ENCODE measurements at regions not wholly inside any gene's neighbourhood (a gene's known extent, or its start where the extent isn't known, plus 50 kb on each side); places are given as distances from the start of the nearest gene placed in this dataset.

- peaks cover 4% of the 10 kb centered on the region for H3K4me1 ChIP-seq (ENCODE audit: insufficient read depth, low read length)
- no peaks in the 10 kb centered on the region for H3K9me3 ChIP-seq (ENCODE audit: low read length)
- no peaks in the 10 kb centered on the region for H3K27me3 ChIP-seq (ENCODE audit: insufficient read depth, low read length)
- H2AFZ ChIP-seq (ENCODE audit: low read depth, low read length), result no peak overlapping the region
- no peaks in the 10 kb centered on the region for H3K36me3 ChIP-seq (ENCODE audit: insufficient read depth, low read length)
- H3K4me3 ChIP-seq (ENCODE audit: low read length), result no peak overlapping the region
Measured at GRCh38 chr12:98402091-98402490, 113.3 kb upstream of the TMPO start.

- H3K4me3 ChIP-seq (ENCODE audit: low read length), result no peak overlapping the region
- H3K4me1 ChIP-seq (ENCODE audit: insufficient read depth, low read length), result peaks cover 3% of the 10 kb centered on the region
- no peak overlapping the region for H2AFZ ChIP-seq (ENCODE audit: low read depth, low read length)
- H3K9me3 ChIP-seq (ENCODE audit: low read length), result no peaks in the 10 kb centered on the region
- no peaks in the 10 kb centered on the region for H3K27me3 ChIP-seq (ENCODE audit: insufficient read depth, low read length)
- no peaks in the 10 kb centered on the region for H3K36me3 ChIP-seq (ENCODE audit: insufficient read depth, low read length)
Measured at GRCh38 chr12:98402671-98403070, 112.7 kb upstream of the TMPO start.

GRCh38 chr12:98403385-98403784 is 112.0 kb upstream of the TMPO start:
- H3K36me3 ChIP-seq (ENCODE audit: insufficient read depth, low read length), result no peaks in the 10 kb centered on the region
- no peaks in the 10 kb centered on the region for H3K27me3 ChIP-seq (ENCODE audit: insufficient read depth, low read length)
- H3K9me3 ChIP-seq (ENCODE audit: low read length), result no peaks in the 10 kb centered on the region
- peaks cover 3% of the 10 kb centered on the region for H3K4me1 ChIP-seq (ENCODE audit: insufficient read depth, low read length)
- no peak overlapping the region for H3K4me3 ChIP-seq (ENCODE audit: low read length)
- no peak overlapping the region for H2AFZ ChIP-seq (ENCODE audit: low read depth, low read length)

- Histone ChIP-seq H3K9me3 (ENCODE audit: low read length) (no peaks in the 10 kb centered on the region), H3K4me3 (ENCODE audit: low read length) (no peak overlapping the region), H3K36me3 (ENCODE audit: insufficient read depth, low read length) (no peaks in the 10 kb centered on the region), H2AFZ (ENCODE audit: low read depth, low read length) (no peak overlapping the region), H3K4me1 (ENCODE audit: insufficient read depth, low read length) (peaks cover 3% of the 10 kb centered on the region), H3K27me3 (ENCODE audit: insufficient read depth, low read length) (no peaks in the 10 kb centered on the region)
Measured at GRCh38 chr12:98403936-98404335, 111.5 kb upstream of the TMPO start.

- Histone ChIP-seq H3K36me3 (ENCODE audit: insufficient read depth, low read length) (no peaks in the 10 kb centered on the region), H2AFZ (ENCODE audit: low read depth, low read length) (no peak overlapping the region), H3K4me3 (ENCODE audit: low read length) (no peak overlapping the region), H3K9me3 (ENCODE audit: low read length) (no peaks in the 10 kb centered on the region), H3K27me3 (ENCODE audit: insufficient read depth, low read length) (no peaks in the 10 kb centered on the region), H3K4me1 (ENCODE audit: insufficient read depth, low read length) (no peaks in the 10 kb centered on the region)
Measured at GRCh38 chr12:98405805-98406366, 109.5 kb upstream of the TMPO start.

- H3K9me3 ChIP-seq (ENCODE audit: low read length), result no peaks in the 10 kb centered on the region
- H2AFZ ChIP-seq (ENCODE audit: low read depth, low read length), result no peak overlapping the region
- H3K36me3 ChIP-seq (ENCODE audit: insufficient read depth, low read length), result no peaks in the 10 kb centered on the region
- no peaks in the 10 kb centered on the region for H3K27me3 ChIP-seq (ENCODE audit: insufficient read depth, low read length)
- H3K4me3 ChIP-seq (ENCODE audit: low read length), result no peak overlapping the region
- H3K4me1 ChIP-seq (ENCODE audit: insufficient read depth, low read length), result no peaks in the 10 kb centered on the region
Measured at GRCh38 chr12:98406378-98406777, 109.0 kb upstream of the TMPO start.

GRCh38 chr12:98408681-98409080 is 106.7 kb upstream of the TMPO start:
- Histone ChIP-seq H3K4me1 (ENCODE audit: insufficient read depth, low read length) (peaks cover 3% of the 10 kb centered on the region), H3K36me3 (ENCODE audit: insufficient read depth, low read length) (no peaks in the 10 kb centered on the region), H3K27me3 (ENCODE audit: insufficient read depth, low read length) (no peaks in the 10 kb centered on the region), H2AFZ (ENCODE audit: low read depth, low read length) (no peak overlapping the region), H3K9me3 (ENCODE audit: low read length) (no peaks in the 10 kb centered on the region), H3K4me3 (ENCODE audit: low read length) (no peak overlapping the region)

GRCh38 chr12:98409548-98409947 is 105.8 kb upstream of the TMPO start:
- Histone ChIP-seq H2AFZ (ENCODE audit: low read depth, low read length) (no peak overlapping the region), H3K4me3 (ENCODE audit: low read length) (no peak overlapping the region), H3K9me3 (ENCODE audit: low read length) (no peaks in the 10 kb centered on the region)

GRCh38 chr12:98410356-98410755 is 105.0 kb upstream of the TMPO start:
- no peaks in the 10 kb centered on the region for H3K9me3 ChIP-seq (ENCODE audit: low read length)
- H3K27me3 ChIP-seq (ENCODE audit: insufficient read depth, low read length), result no peaks in the 10 kb centered on the region
- no peak overlapping the region for H2AFZ ChIP-seq (ENCODE audit: low read depth, low read length)
- no peaks in the 10 kb centered on the region for H3K36me3 ChIP-seq (ENCODE audit: insufficient read depth, low read length)
- H3K4me3 ChIP-seq (ENCODE audit: low read length), result no peak overlapping the region
- peaks cover 3% of the 10 kb centered on the region for H3K4me1 ChIP-seq (ENCODE audit: insufficient read depth, low read length)

More at GRCh38 chr12:98409548-98409947, 105.8 kb upstream of the TMPO start:
- H3K4me1 ChIP-seq (ENCODE audit: insufficient read depth, low read length), result peaks cover 3% of the 10 kb centered on the region
- H3K36me3 ChIP-seq (ENCODE audit: insufficient read depth, low read length), result no peaks in the 10 kb centered on the region
- no peaks in the 10 kb centered on the region for H3K27me3 ChIP-seq (ENCODE audit: insufficient read depth, low read length)

- no peak overlapping the region for H3K4me3 ChIP-seq (ENCODE audit: low read length)
- peaks cover 3% of the 10 kb centered on the region for H3K4me1 ChIP-seq (ENCODE audit: insufficient read depth, low read length)
- H2AFZ ChIP-seq (ENCODE audit: low read depth, low read length), result no peak overlapping the region
- no peaks in the 10 kb centered on the region for H3K36me3 ChIP-seq (ENCODE audit: insufficient read depth, low read length)
- H3K9me3 ChIP-seq (ENCODE audit: low read length), result no peaks in the 10 kb centered on the region
- no peaks in the 10 kb centered on the region for H3K27me3 ChIP-seq (ENCODE audit: insufficient read depth, low read length)
Measured at GRCh38 chr12:98416845-98417244, 98.5 kb upstream of the TMPO start.

- H3K9me3 ChIP-seq (ENCODE audit: low read length), result no peaks in the 10 kb centered on the region
- no peak overlapping the region for H3K4me3 ChIP-seq (ENCODE audit: low read length)
- peaks cover 3% of the 10 kb centered on the region for H3K4me1 ChIP-seq (ENCODE audit: insufficient read depth, low read length)
- H2AFZ ChIP-seq (ENCODE audit: low read depth, low read length), result no peak overlapping the region
- no peaks in the 10 kb centered on the region for H3K27me3 ChIP-seq (ENCODE audit: insufficient read depth, low read length)
- no peaks in the 10 kb centered on the region for H3K36me3 ChIP-seq (ENCODE audit: insufficient read depth, low read length)
Measured at GRCh38 chr12:98417266-98417665, 98.1 kb upstream of the TMPO start.

GRCh38 chr12:98418357-98419075 is 96.9 kb upstream of the TMPO start:
- Histone ChIP-seq H3K36me3 (ENCODE audit: insufficient read depth, low read length) (no peaks in the 10 kb centered on the region), H2AFZ (ENCODE audit: low read depth, low read length) (no peak overlapping the region), H3K27me3 (ENCODE audit: insufficient read depth, low read length) (no peaks in the 10 kb centered on the region), H3K4me1 (ENCODE audit: insufficient read depth, low read length) (no peaks in the 10 kb centered on the region), H3K9me3 (ENCODE audit: low read length) (no peaks in the 10 kb centered on the region), H3K4me3 (ENCODE audit: low read length) (no peak overlapping the region)

GRCh38 chr12:98419081-98419794 is 96.2 kb upstream of the TMPO start:
- no peak overlapping the region for H2AFZ ChIP-seq (ENCODE audit: low read depth, low read length)
- H3K4me1 ChIP-seq (ENCODE audit: insufficient read depth, low read length), result no peaks in the 10 kb centered on the region
- no peaks in the 10 kb centered on the region for H3K9me3 ChIP-seq (ENCODE audit: low read length)
- no peaks in the 10 kb centered on the region for H3K36me3 ChIP-seq (ENCODE audit: insufficient read depth, low read length)
- no peaks in the 10 kb centered on the region for H3K27me3 ChIP-seq (ENCODE audit: insufficient read depth, low read length)
- no peak overlapping the region for H3K4me3 ChIP-seq (ENCODE audit: low read length)
